Muscle layer of colon (tissue), 2 donors: ENCODE measurements at regions not wholly inside any gene's neighbourhood (a gene's known extent, or its start where the extent isn't known, plus 50 kb on each side); places are given as distances from the start of the nearest gene placed in this dataset.

Source experiments
- H3K27ac ChIP-seq: one replicate; pipeline ENCODE4 v1.7.0; 2013; ENCODE audit warnings: low read depth, mild to moderate bottlenecking, low read length, moderate library complexity
- H3K27me3 ChIP-seq, 2 donors: one replicate each; pipeline ENCODE4 v1.7.0; 2013; ENCODE audit warnings: low read length in 2 of 2, mild to moderate bottlenecking in 2 of 2; ENCODE audit not compliant: insufficient read depth in 2 of 2, control insufficient read depth in 1 of 2
- H3K36me3 ChIP-seq: one replicate; pipeline ENCODE4 v1.7.0; 2013; ENCODE audit warnings: mild to moderate bottlenecking, low read length; ENCODE audit not compliant: insufficient read depth
- H3K4me1 ChIP-seq: one replicate; pipeline ENCODE4 v1.7.0; 2013; ENCODE audit warnings: mild to moderate bottlenecking, low read length; ENCODE audit not compliant: insufficient read depth
- H3K4me3 ChIP-seq, 2 donors: one replicate each; pipeline ENCODE4 v1.7.0; 2013; ENCODE audit warnings: low read length in 2 of 2, low read depth in 1 of 2, mild to moderate bottlenecking in 1 of 2, moderate library complexity in 1 of 2
- H3K9ac ChIP-seq: one replicate; pipeline ENCODE4 v1.7.0; 2013; ENCODE audit warnings: low read length
- H3K9me3 ChIP-seq: one replicate; pipeline ENCODE4 v1.7.0; 2013; ENCODE audit warnings: mild to moderate bottlenecking, low read length
- donor health status: abdominal sarcoma.
- donor health status: Adenocarcinoma of cecum.

DNA sequence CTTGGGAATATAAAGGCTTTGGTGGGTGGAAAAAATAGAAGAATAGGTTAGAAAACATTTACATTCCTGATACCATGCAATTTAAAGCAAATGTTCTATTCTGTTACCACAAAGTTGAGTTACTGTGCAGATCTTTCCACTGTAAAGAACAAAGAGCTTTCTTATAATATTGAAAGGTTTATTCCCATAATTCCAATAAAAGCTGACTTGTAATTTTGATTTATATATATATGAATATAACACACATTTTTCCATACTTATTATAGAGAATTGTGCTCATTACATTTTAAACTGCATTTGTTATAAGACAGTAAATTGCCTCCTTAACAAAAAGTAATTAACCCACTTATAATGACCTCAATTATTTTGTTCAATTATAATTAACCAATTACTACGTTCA, 135.9 kb downstream of the RNASET2 start:
- Histone ChIP-seq H3K4me3 (no peak overlapping the region), H3K36me3 (no peaks in the 10 kb centered on the region), H3K9me3 (no peaks in the 10 kb centered on the region), H3K4me1 (no peaks in the 10 kb centered on the region), H3K27ac (no peak overlapping the region), H3K9ac (no peak overlapping the region), H3K27me3 (no peaks in the 10 kb centered on the region)

DNA sequence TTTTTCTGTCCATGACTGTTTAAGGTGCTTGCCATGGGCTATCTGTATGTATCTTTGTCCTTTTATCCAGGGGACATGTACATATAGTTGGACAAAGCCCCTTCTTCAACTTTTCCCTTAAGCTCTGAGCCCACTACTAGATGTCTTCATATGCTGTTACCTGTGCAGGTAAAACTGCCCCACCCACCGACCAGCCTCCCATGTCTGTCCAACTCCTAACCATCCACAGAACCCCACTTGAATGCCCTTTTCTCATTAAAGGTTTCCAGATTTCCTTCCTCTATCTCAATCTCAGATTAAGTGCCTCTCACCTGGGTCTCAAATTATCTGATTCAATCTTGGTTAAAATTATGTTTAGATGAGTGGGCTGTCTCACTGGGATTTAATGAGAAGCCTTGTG, 136.3 kb downstream of the RNASET2 start:
- no peaks in the 10 kb centered on the region for H3K9me3 ChIP-seq
- no peak overlapping the region for H3K9ac ChIP-seq
- no peak overlapping the region for H3K4me3 ChIP-seq
- H3K36me3 ChIP-seq: no peaks in the 10 kb centered on the region
- no peaks in the 10 kb centered on the region for H3K27me3 ChIP-seq
- no peaks in the 10 kb centered on the region for H3K4me1 ChIP-seq
- H3K27ac ChIP-seq: no peak overlapping the region

DNA sequence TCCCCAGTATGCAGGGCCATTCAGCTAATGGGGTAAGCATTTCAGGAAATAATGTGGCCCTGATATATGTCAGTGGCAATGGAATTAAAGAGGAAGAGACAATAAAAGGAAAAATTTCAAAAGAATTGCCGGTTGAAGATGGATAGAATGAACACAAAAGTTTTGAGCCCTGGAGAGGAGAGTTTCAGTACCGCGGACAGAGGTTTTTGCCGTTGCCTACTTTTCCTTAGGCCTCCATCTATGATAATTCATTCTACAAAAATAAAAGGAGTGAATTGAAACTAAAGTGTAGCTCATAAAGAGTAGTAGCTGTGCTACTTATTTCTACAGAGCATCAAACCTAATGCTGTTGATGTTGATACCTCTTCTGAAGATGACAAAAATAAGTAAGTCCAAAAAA, 140.7 kb downstream of the RNASET2 start:
- Histone ChIP-seq H3K4me3 (no peak overlapping the region), H3K36me3 (no peaks in the 10 kb centered on the region)

DNA sequence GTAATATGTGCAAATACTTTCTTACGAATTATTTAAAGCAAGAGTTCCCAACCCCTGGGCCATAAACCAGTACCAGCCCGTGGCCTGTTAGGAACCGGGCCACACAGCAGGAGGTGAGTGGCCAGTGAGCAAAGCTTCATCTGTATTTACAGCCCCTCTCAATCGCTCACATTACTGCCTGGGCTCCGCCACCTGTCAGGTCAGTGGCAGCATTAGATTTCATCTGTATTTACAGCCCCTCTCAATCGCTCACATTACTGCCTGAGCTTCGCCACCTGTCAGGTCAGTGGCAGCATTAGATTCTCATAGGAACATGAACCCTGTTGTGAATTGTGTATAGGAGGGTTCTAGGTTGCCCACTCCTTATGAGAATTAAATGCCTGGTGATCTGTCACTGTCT, 142.0 kb downstream of the RNASET2 start:
- H3K36me3 ChIP-seq: no peaks in the 10 kb centered on the region
- no peak overlapping the region for H3K27ac ChIP-seq
- H3K27me3 ChIP-seq: no peaks in the 10 kb centered on the region

More for the DNA sequence above, 140.7 kb downstream of the RNASET2 start:
- H3K9ac ChIP-seq: no peak overlapping the region
- H3K9me3 ChIP-seq: no peaks in the 10 kb centered on the region
- H3K27me3 ChIP-seq: no peaks in the 10 kb centered on the region
- H3K27ac ChIP-seq: no peak overlapping the region
- no peaks in the 10 kb centered on the region for H3K4me1 ChIP-seq

DNA sequence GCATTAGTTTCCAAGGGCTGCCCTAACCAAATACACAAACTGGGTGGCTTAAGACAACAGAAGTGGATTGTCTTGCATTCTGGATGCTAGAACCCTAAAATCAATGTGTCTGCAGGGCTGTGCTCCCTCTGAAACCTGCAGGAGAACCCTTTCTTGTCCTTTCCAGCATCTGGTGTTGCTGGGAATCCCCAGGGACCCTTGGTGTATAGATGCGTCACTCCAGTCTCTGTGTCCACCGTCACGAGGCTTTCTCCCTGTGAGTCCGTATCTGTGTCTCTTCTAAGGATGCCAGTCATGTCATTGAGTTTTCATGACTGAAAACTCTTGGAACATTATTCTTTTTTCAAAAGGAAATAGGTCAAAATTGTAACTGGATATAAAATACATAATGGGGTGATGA, 142.9 kb downstream of the RNASET2 start:
- H3K9ac ChIP-seq: no peak overlapping the region
- no peaks in the 10 kb centered on the region for H3K4me1 ChIP-seq
- no peaks in the 10 kb centered on the region for H3K9me3 ChIP-seq
- H3K27ac ChIP-seq: no peak overlapping the region
- H3K27me3 ChIP-seq: no peaks in the 10 kb centered on the region
- H3K36me3 ChIP-seq: no peaks in the 10 kb centered on the region
- no peak overlapping the region for H3K4me3 ChIP-seq

More for the DNA sequence above, 142.0 kb downstream of the RNASET2 start:
- H3K9ac ChIP-seq: no peak overlapping the region
- no peak overlapping the region for H3K4me3 ChIP-seq
- no peaks in the 10 kb centered on the region for H3K4me1 ChIP-seq
- H3K9me3 ChIP-seq: no peaks in the 10 kb centered on the region

DNA sequence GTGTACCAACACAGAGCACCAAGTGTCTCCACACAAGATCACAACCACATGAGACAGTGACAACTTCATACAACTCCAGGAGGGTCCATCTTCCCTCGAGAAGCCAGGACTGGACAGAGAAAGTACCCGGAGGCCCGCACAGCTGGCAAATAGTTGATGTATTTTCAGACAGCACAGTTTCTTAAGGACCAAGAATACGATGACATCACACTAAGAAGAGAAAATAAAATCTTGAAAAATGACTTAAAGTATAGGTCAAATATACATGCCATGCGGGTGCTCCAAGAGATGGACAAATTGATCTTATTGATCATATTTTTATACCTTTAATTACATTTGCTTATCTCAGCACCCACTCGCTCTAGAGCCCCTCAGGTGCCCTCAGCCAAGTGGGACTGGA, 145.5 kb downstream of the RNASET2 start:
- Histone ChIP-seq H3K4me1 (no peaks in the 10 kb centered on the region), H3K9me3 (peaks cover 3% of the 10 kb centered on the region), H3K9ac (no peak overlapping the region), H3K27ac (no peak overlapping the region), H3K27me3 (no peaks in the 10 kb centered on the region), H3K36me3 (no peaks in the 10 kb centered on the region), H3K4me3 (no peak overlapping the region)

DNA sequence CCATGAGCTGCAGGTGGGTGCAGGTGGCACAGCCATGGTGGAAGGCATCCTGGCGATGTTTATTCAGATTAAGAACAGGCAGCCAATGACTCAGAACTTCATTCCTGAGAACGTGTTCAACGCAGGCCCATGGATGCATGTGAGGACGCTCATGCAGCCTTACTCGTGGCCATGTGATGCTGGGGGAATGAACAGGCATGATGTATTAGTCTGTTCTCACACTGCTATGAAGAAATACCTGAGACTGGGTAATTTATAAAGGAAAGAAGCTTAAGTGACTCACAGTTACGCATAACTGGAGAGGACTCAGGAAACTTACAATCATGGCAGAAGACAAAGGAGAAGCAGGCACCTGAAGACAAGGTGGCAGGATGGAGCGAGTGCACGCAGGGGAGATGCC, 146.6 kb downstream of the RNASET2 start:
- Histone ChIP-seq H3K36me3 (no peaks in the 10 kb centered on the region), H3K4me3 (no peak overlapping the region), H3K27me3 (no peaks in the 10 kb centered on the region), H3K9me3 (peaks cover 3% of the 10 kb centered on the region), H3K4me1 (no peaks in the 10 kb centered on the region), H3K27ac (no peak overlapping the region), H3K9ac (no peak overlapping the region)

DNA sequence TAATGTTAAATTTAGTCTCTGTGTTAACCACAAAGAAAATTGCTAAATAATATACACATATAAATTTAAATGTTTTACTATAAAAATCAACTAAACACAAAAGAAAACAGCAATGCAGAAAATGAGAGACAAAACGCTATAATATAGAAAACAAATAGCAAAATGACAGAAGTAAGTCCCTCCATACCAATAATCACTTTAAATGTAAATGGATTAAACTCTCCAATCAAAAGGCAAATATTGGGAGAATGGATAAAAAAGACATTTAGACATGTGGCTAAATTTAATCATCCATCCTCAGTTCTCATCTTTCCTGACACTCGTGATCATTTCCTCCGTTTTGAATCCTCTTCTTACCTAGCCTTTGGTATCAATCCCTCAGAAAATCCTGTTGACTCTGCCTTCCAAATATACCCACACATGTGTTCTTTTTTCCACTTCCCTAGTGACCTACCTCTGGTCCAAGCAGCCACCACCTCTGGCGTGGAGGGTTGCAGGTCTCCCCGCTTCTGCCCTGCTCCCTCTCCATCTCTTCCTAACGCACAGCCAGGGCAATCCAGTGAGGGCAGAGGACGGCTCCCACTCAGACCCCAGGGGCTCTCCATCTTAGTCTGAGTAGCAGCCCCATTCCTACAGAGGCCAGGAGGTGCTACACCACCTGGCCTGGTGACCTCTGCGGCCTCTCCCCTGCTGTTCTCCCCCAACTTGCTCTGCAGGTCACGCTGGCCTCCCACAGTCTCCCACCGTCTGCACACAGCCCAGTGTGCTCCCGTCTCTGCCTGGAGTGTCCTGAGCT, 149.2 kb downstream of the RNASET2 start:
- Histone ChIP-seq H3K4me1 (no peaks in the 10 kb centered on the region), H3K27ac (no peak overlapping the region), H3K27me3 (no peaks in the 10 kb centered on the region), H3K36me3 (no peaks in the 10 kb centered on the region), H3K9me3 (peaks cover 3% of the 10 kb centered on the region), H3K9ac (no peak overlapping the region), H3K4me3 (no peak overlapping the region)

DNA sequence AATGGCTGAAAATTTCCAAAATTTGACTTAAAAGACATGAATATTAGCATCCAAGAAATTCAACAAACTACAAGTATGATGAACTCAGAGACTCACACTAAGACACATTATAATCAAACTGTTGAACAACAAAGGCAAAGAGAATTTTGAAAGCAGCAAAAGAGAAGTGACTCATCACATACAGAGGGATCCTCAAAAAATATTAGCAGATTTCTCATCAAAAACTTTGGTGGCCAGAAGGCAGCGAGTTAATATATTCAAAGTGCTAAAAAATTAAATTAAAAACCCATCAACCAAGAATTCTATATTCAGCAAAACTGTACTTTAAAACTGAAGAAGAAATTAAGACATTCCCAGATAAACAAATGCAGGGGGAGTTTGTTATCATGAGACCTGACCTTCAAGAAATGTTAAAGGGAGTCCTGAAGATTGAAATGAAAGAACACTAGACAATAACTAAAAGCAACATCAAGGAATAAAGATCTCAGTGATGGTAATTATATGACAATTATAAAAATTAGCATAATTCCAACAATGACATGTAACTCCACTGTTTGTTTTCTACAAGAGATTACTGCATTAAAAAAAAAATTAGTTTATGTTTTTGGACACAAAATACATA, 150.0 kb downstream of the RNASET2 start:
- Histone ChIP-seq H3K9me3 (peaks cover 3% of the 10 kb centered on the region), H3K4me3 (no peak overlapping the region), H3K9ac (no peak overlapping the region), H3K36me3 (no peaks in the 10 kb centered on the region), H3K27me3 (no peaks in the 10 kb centered on the region), H3K4me1 (no peaks in the 10 kb centered on the region), H3K27ac (no peak overlapping the region)

DNA sequence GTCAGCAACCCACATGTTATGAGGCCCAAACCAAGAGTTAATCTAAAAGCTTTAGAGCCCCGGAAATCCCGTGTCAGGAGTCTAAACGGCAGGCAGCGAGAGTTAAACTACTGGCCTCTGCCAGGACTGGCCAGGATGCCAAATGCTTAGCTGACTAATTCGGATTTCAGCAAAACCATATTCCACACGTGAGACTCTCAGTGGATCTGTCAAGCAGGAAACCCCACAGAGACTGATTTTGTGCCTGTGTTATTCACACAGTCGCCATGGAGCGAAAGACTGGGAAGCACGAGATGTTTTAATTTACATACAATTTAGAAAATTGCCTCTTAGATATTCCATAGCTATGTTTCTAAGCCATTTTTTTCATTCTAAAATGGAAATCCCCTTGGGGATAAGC, 152.9 kb downstream of the RNASET2 start:
- no peaks in the 10 kb centered on the region for H3K36me3 ChIP-seq
- H3K9me3 ChIP-seq: peaks cover 3% of the 10 kb centered on the region
- no peaks in the 10 kb centered on the region for H3K4me1 ChIP-seq
- H3K9ac ChIP-seq: no peak overlapping the region
- no peak overlapping the region for H3K27ac ChIP-seq
- H3K27me3 ChIP-seq: no peaks in the 10 kb centered on the region
- H3K4me3 ChIP-seq: no peak overlapping the region

DNA sequence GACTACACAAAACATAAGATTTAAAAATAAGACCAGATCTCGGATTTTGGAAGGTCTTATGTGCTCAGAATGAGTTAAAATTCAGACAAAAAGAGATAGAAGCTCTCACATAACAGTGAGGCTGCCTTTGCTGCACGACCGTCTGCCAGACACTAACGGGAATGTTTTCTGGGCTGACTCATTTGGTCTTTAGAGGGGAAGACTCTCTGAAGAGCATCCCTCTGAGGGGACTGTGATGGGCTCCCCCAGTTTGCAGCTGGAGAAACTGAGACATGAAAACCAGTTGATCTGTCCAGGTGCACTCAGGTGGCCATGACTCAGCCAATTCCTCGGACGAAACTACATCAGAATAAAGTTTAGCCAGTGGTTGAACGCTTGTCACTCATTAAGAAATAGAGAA, 153.9 kb downstream of the RNASET2 start:
- Histone ChIP-seq H3K36me3 (no peaks in the 10 kb centered on the region), H3K9ac (no peak overlapping the region), H3K4me1 (no peaks in the 10 kb centered on the region), H3K27me3 (no peaks in the 10 kb centered on the region), H3K4me3 (no peak overlapping the region), H3K9me3 (peaks cover under 1% of the 10 kb centered on the region), H3K27ac (no peak overlapping the region)

DNA sequence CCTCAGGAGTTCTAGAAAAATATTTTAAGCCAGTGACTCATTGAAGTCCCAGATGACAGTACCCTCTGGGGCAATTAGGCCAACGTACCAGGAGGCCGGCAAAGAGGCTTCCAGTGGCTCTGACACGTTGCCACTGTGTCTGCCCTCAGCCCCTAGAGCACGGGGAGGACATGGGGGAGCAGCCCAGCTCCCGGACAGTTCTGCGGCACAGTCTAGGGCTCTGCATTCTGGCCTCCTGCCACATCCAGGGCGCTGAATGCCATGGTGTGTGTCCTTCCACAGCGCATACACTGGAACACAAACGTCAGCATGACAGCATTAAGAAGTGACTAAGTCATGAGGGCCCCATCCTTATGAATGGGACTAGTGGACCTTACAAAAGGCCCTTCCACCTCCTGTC, 156.2 kb downstream of the RNASET2 start:
- Histone ChIP-seq H3K4me3 (no peak overlapping the region), H3K9me3 (no peaks in the 10 kb centered on the region), H3K4me1 (no peaks in the 10 kb centered on the region), H3K36me3 (no peaks in the 10 kb centered on the region), H3K27me3 (no peaks in the 10 kb centered on the region), H3K27ac (no peak overlapping the region), H3K9ac (no peak overlapping the region)
